IMR-90 (cell line): ENCODE measurements at regions not wholly inside any gene's neighbourhood (a gene's known extent, or its start where the extent isn't known, plus 50 kb on each side); places are given as distances from the start of the nearest gene placed in this dataset.

Source experiments
- ATAC-seq: fragments of 200-7000 bp; cut with Tn5 transposase; 2 replicates; pipeline ENCODE4 v1.9.1; 2020; ENCODE audit warnings: low read depth, mild to moderate bottlenecking, moderate library complexity
- BruUV-seq: library from RNA; stranded (reverse); fragments of 400-500 nt; replicated peaks from 2 replicates; lab custom pipeline; 2021; lab: Mats Ljungman, UMichigan
- CTCF ChIA-PET: fragments of 300-600 bp; formaldehyde crosslinking; extraction: SDS; loops from one replicate; lab custom pipeline; 2021; ENCODE audit warnings: antibody characterized with exemption; lab: Yijun Ruan, JAX
- POLR2A ChIA-PET: fragments of 300-600 bp; sonication (Branson Sonifier 250); formaldehyde crosslinking; loops from one replicate; lab custom pipeline; 2022; ENCODE audit warnings: antibody characterized with exemption; ENCODE audit not compliant: unreplicated experiment; lab: Charles Lee
- DNase-seq: peaks from one replicate; pipeline ENCODE4 v3.0.0; 2013
- H2AFZ ChIP-seq: replicated peaks from 2 replicates; pipeline ENCODE3; 2013; ENCODE audit warnings: low read length, mild to moderate bottlenecking; ENCODE audit not compliant: poor library complexity
- H2AK5ac ChIP-seq: 2 replicates; pipeline ENCODE4 v1.6.1; 2013; ENCODE audit warnings: low read depth, low read length, inconsistent platforms
- H2AK9ac ChIP-seq: replicated peaks from 2 replicates; pipeline ENCODE3; 2013; ENCODE audit warnings: mild to moderate bottlenecking, low read depth, low read length, moderate library complexity; ENCODE audit not compliant: poor library complexity
- H2BK120ac ChIP-seq: 2 replicates; pipeline ENCODE4 v1.6.1; 2013; ENCODE audit warnings: low read depth, low read length, inconsistent platforms
- H2BK15ac ChIP-seq: 3 replicates; pipeline ENCODE4 v1.6.1; 2013; ENCODE audit warnings: low read depth, low read length, inconsistent platforms
- H2BK20ac ChIP-seq: 2 replicates; pipeline ENCODE4 v1.6.1; 2013; ENCODE audit warnings: low read depth, mild to moderate bottlenecking, inconsistent platforms, low read length, moderate library complexity
- H2BK5ac ChIP-seq: 2 replicates; pipeline ENCODE4 v1.6.1; 2013; ENCODE audit warnings: mild to moderate bottlenecking, low read depth, low read length, inconsistent platforms; ENCODE audit not compliant: poor library complexity, severe bottlenecking
- H3K14ac ChIP-seq: replicated peaks from 2 replicates; pipeline ENCODE4 v1.6.1; 2013; ENCODE audit warnings: low read depth, low read length, inconsistent platforms
- H3K18ac ChIP-seq: 2 replicates; pipeline ENCODE4 v1.6.1; 2013; ENCODE audit warnings: low read depth, low read length, control low read depth
- H3K23ac ChIP-seq: 2 replicates; pipeline ENCODE4 v1.6.1; 2013; ENCODE audit warnings: low read depth, low read length, inconsistent platforms
- H3K27ac ChIP-seq: 2 replicates; pipeline ENCODE4 v1.5.1; 2013; ENCODE audit warnings: mild to moderate bottlenecking, control low read depth, low read length; ENCODE audit not compliant: insufficient read depth
- H3K27me3 ChIP-seq: 2 replicates; pipeline ENCODE4 v1.6.1; 2013; ENCODE audit warnings: low read length; ENCODE audit not compliant: control insufficient read depth, insufficient read depth
- H3K36me3 ChIP-seq: 2 replicates; pipeline ENCODE4 v1.6.1; 2013; ENCODE audit warnings: low read length, mixed read lengths; ENCODE audit not compliant: control insufficient read depth, insufficient read depth
- H3K4ac ChIP-seq: 2 replicates; pipeline ENCODE4 v1.6.1; 2013; ENCODE audit warnings: low read depth, low read length, inconsistent platforms
- H3K4me1 ChIP-seq: 2 replicates; pipeline ENCODE4 v1.6.1; 2013; ENCODE audit warnings: low read length, mixed read lengths; ENCODE audit not compliant: control insufficient read depth, insufficient read depth
- H3K4me2 ChIP-seq: 2 replicates; pipeline ENCODE4 v1.6.1; 2013; ENCODE audit warnings: low read depth, mild to moderate bottlenecking, control low read depth, low read length, moderate library complexity
- H3K4me3 ChIP-seq: 2 replicates; pipeline ENCODE4 v1.5.1; 2013; ENCODE audit warnings: low read depth, mild to moderate bottlenecking, control low read depth, low read length, moderate library complexity; ENCODE audit not compliant: insufficient read depth
- H3K56ac ChIP-seq: 2 replicates; pipeline ENCODE4 v1.6.1; 2013; ENCODE audit warnings: low read length, inconsistent platforms; ENCODE audit not compliant: insufficient read depth; ENCODE audit errors: extremely low read depth
- H3K79me1 ChIP-seq, 2 experiments: 2 replicates each; pipeline ENCODE4 v1.6.1; 2013; ENCODE audit warnings: low read length in 2 of 2, inconsistent platforms in 1 of 2, low read depth in 1 of 2
- H3K9ac ChIP-seq: 2 replicates; pipeline ENCODE4 v1.6.1; 2013; ENCODE audit warnings: low read depth, low read length, control low read depth
- H3K9me1 ChIP-seq: 2 replicates; pipeline ENCODE4 v1.6.1; 2013; ENCODE audit warnings: low read length, inconsistent platforms; ENCODE audit not compliant: insufficient read depth
- H3K9me3 ChIP-seq: 2 replicates; pipeline ENCODE4 v1.6.1; 2013; ENCODE audit warnings: low read length; ENCODE audit not compliant: control insufficient read depth, insufficient read depth
- H4K20me1 ChIP-seq: 2 replicates; pipeline ENCODE4 v1.6.1; 2013; ENCODE audit warnings: low read length, inconsistent platforms; ENCODE audit not compliant: insufficient read depth
- H4K5ac ChIP-seq: 2 replicates; pipeline ENCODE4 v1.6.1; 2013; ENCODE audit warnings: mild to moderate bottlenecking, low read depth, low read length, control low read depth
- H4K8ac ChIP-seq, 2 experiments: 2 replicates each; pipeline ENCODE4 v1.6.1; 2013; ENCODE audit warnings: low read depth in 2 of 2, low read length in 2 of 2, control low read depth in 1 of 2, inconsistent platforms in 1 of 2
- H4K91ac ChIP-seq: 2 replicates; pipeline ENCODE4 v1.6.1; 2013; ENCODE audit warnings: low read depth, low read length, inconsistent platforms; ENCODE audit not compliant: insufficient read depth
- CTCF ChIP-seq: conservative IDR thresholded peaks from 2 replicates; pipeline ENCODE4 v1.5.1; 2012; ENCODE audit warnings: mild to moderate bottlenecking, low read depth, low read length, improper control_type of control experiment
- FOS ChIP-seq: fragments of 150-350 bp; IDR thresholded peaks from 2 replicates; pipeline ENCODE4 v1.6.1; 2016; ENCODE audit warnings: low read depth, low read length
- MAFK ChIP-seq: IDR thresholded peaks from 2 replicates; pipeline ENCODE4 v1.6.1; 2012; ENCODE audit warnings: low read depth, low read length, improper control_type of control experiment
- MAZ ChIP-seq: IDR thresholded peaks from 2 replicates; pipeline ENCODE4 v1.6.1; 2012; ENCODE audit warnings: low read depth, mild to moderate bottlenecking, low read length, improper control_type of control experiment, moderate library complexity, borderline replicate concordance
- RAD21 ChIP-seq: IDR thresholded peaks from 2 replicates; pipeline ENCODE4 v1.6.1; 2012; ENCODE audit warnings: low read length, improper control_type of control experiment
- RFX5 ChIP-seq: IDR thresholded peaks from 2 replicates; pipeline ENCODE4 v1.8.0; 2012; ENCODE audit warnings: low read depth, mild to moderate bottlenecking, low read length, moderate library complexity
- USF2 ChIP-seq: fragments of 150-350 bp; IDR thresholded peaks from 2 replicates; pipeline ENCODE4 v1.6.1; 2017; ENCODE audit warnings: mild to moderate bottlenecking, antibody characterized with exemption, low read length, low read depth
- WGBS, 2 experiments: methylation state at CpG; one replicate each; pipeline versions ENCODE4 v1.1.5 to v1.1.7; 2013; ENCODE audit warnings: missing lambda C conversion rate in 2 of 2; ENCODE audit not compliant: insufficient read length in 1 of 2; ENCODE audit errors: extremely low coverage in 2 of 2; 5-methylcytosine and 5-hydroxymethylcytosine counted together
- dilution Hi-C: fragments of 300-500 bp; cut with HindIII; formaldehyde crosslinking; loops from one replicate; pipeline ENCODE4 v1.14.3; 2018; ENCODE audit warnings: low sequenced_read_pairs; ENCODE audit not compliant: unreplicated experiment
- in situ Hi-C: fragments of 300-500 bp; cut with MboI; formaldehyde crosslinking; loops from 3 replicates; pipeline ENCODE4 v1.14.3; 2019; ENCODE audit warnings: low sequenced_read_pairs, inconsistent platforms, mixed read lengths
- intact Hi-C: fragments of 100-400 bp; cut with micrococcal nuclease; formaldehyde crosslinking; loops from 2 replicates; pipeline ENCODE4 v1.10.0; 2022

- intact Hi-C loops (no loop called here), in situ Hi-C loops (no loop called here), dilution Hi-C loops (no loop called here)
- Histone ChIP-seq H3K4me3 (no peak overlapping the region), H2BK120ac (no peak overlapping the region), H3K9me3 (peaks cover 21% of the 10 kb centered on the region), H3K27me3 (no peaks in the 10 kb centered on the region), H3K14ac (no peak overlapping the region), H4K20me1 (no peaks in the 10 kb centered on the region), H3K9me1 (no peaks in the 10 kb centered on the region), H3K18ac (no peak overlapping the region), H2BK5ac (no peak overlapping the region), H3K9ac (no peak overlapping the region), H3K56ac (no peak overlapping the region), H4K91ac (no peak overlapping the region), H3K23ac (no peak overlapping the region), H2BK15ac (no peak overlapping the region), H4K8ac (no peak overlapping the region), H2AK9ac (no peak overlapping the region), H2BK20ac (no peak overlapping the region), H2AFZ (no peak overlapping the region), H3K79me1 (no peaks in the 10 kb centered on the region), H3K4me1 (no peaks in the 10 kb centered on the region), H2AK5ac (no peak overlapping the region), H3K4ac (no peak overlapping the region), H4K5ac (no peak overlapping the region), H3K27ac (no peak overlapping the region), H3K36me3 (no peaks in the 10 kb centered on the region), H3K4me2 (no peak overlapping the region)
- ATAC-seq = no peak
- ChIA-PET POLR2A (no interaction called here), CTCF (no interaction called here)
- no peak for DNase-seq
- TF ChIP-seq MAZ = no peak
- TF ChIP-seq FOS = no peak
- no peak for TF ChIP-seq MAFK
- TF ChIP-seq USF2 = no peak
- TF ChIP-seq CTCF = no peak
- TF ChIP-seq RAD21 = no peak
- TF ChIP-seq RFX5 = no peak
- no TSS peak for BruUV-seq
- WGBS, 2 experiments = no CpG with 5 or more reads among the region's 3 CpGs
These were observed 288.1 kb upstream of the CELF4 start for GRCh38 chr18:37853706-37854105.
